Dendritic cell treated with granulocyte-macrophage colony-stimulating factor and Interleukin-4, amounts not matched to agents 40 ng/mL and 50 ng/mL, for 4 days (primary cell): ENCODE measurements at regions not wholly inside any gene's neighbourhood (a gene's known extent, or its start where the extent isn't known, plus 50 kb on each side); places are given as distances from the start of the nearest gene placed in this dataset.
"Not testable (repeated sequence)": the region's sequence is repeated elsewhere in the genome, so short reads cannot be mapped to it uniquely, and the experiment has no call there.

Experiments
- H3K27ac Mint-ChIP-seq: one replicate; pipeline ENCODE4 v1.8.0; 2022; ENCODE audit warnings: mild to moderate bottlenecking, mixed read lengths
- H3K27me3 Mint-ChIP-seq: one replicate; pipeline ENCODE4 v1.8.0; 2022; ENCODE audit warnings: mild to moderate bottlenecking, mixed read lengths
- H3K36me3 Mint-ChIP-seq: one replicate; pipeline ENCODE4 v1.8.0; 2022; ENCODE audit warnings: low read depth, mixed read lengths
- H3K4me1 Mint-ChIP-seq: one replicate; pipeline ENCODE4 v1.8.0; 2022; ENCODE audit warnings: low read depth, mixed read lengths
- H3K4me3 Mint-ChIP-seq: one replicate; pipeline ENCODE4 v1.8.0; 2022; ENCODE audit warnings: mild to moderate bottlenecking, moderate library complexity, mixed read lengths
- H3K9me3 Mint-ChIP-seq: one replicate; pipeline ENCODE4 v1.8.0; 2022; ENCODE audit warnings: mixed read lengths
- intact Hi-C: fragments of 100-400 bp; cut with micrococcal nuclease; formaldehyde crosslinking; loops from one replicate; pipeline ENCODE4 v1.15.0; 2022

DNA sequence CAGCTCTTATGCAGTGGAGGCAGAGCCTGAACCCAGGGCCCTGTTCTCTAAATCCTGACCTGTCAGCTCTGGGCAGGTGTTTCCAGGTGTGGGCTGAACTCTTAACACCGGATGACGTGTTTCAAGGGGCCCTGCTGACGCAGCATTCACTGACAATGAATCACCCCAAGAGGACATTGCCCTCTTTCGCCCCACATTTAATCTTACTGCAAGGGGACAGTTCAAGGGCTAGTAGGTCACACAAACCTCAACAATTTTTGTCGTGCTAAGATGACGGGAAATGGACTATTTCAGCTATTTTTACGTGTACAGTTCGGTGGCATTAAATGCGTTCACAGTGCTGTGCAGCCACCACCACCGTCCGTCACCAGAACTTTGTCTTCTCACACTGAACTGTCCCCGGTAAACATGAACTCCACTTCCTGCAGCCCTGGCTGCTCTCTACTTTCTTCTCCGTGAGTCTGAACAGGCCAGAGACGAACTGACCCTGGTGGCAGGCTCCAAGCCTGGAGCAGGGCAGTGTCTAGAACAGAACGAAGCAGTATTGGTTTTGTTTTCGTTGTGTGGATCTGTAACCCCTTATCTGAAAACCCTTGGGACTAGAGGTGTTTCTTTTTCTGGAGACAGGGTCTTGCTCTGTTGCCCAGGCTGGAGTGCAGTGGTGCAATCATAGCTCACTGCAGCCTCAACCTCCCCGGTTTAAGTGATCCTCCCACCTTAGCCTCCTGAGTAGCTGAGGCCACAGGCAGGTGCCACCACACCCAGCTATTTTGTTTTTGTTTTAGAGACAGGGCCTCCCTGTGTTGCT, 88.4 kb upstream of the CIBAR2 start:
- Mint-ChIP-seq H3K27ac (no peak overlapping the region), H3K4me3 (no peak overlapping the region), H3K4me1 (no peaks in the 10 kb centered on the region), H3K27me3 (peaks cover 5% of the 10 kb centered on the region), H3K9me3 (no peaks in the 10 kb centered on the region), H3K36me3 (no peaks in the 10 kb centered on the region)
- intact Hi-C loops = no loop called here

DNA sequence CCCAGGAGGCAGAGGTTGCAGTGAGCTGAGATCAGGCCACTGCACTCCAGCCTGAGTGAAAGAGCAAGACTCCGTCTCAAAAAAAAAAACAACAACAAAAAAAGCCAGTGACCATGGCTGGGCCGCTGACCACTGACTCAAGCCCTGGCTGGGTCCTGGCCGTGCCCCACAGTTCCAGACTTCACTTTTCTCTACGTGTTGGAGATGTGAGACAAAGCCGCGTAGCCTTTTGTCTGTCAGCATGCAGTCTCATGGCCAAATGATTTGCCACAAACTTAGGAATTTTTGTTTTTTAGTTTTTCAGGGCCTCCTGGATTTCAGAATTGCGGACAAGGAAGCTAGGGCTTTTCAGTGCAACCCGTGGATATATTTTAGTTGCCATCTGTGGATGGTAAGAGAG, 89.3 kb upstream of the CIBAR2 start:
- Mint-ChIP-seq H3K27me3 (peaks cover 12% of the 10 kb centered on the region), H3K27ac (no peak overlapping the region), H3K36me3 (no peaks in the 10 kb centered on the region), H3K4me3 (no peak overlapping the region), H3K4me1 (no peaks in the 10 kb centered on the region), H3K9me3 (no peaks in the 10 kb centered on the region)
- intact Hi-C loops = no loop called here

GRCh38 chr16:85202051-85202601, 89.9 kb upstream of the CIBAR2 start:
- H3K9me3 Mint-ChIP-seq = no peaks in the 10 kb centered on the region
- H3K27ac Mint-ChIP-seq = no peak overlapping the region
- no peak overlapping the region for H3K4me3 Mint-ChIP-seq
- peaks cover 16% of the 10 kb centered on the region for H3K27me3 Mint-ChIP-seq
- H3K4me1 Mint-ChIP-seq = no peaks in the 10 kb centered on the region
- intact Hi-C loops = no loop called here
- H3K36me3 Mint-ChIP-seq = no peaks in the 10 kb centered on the region

DNA sequence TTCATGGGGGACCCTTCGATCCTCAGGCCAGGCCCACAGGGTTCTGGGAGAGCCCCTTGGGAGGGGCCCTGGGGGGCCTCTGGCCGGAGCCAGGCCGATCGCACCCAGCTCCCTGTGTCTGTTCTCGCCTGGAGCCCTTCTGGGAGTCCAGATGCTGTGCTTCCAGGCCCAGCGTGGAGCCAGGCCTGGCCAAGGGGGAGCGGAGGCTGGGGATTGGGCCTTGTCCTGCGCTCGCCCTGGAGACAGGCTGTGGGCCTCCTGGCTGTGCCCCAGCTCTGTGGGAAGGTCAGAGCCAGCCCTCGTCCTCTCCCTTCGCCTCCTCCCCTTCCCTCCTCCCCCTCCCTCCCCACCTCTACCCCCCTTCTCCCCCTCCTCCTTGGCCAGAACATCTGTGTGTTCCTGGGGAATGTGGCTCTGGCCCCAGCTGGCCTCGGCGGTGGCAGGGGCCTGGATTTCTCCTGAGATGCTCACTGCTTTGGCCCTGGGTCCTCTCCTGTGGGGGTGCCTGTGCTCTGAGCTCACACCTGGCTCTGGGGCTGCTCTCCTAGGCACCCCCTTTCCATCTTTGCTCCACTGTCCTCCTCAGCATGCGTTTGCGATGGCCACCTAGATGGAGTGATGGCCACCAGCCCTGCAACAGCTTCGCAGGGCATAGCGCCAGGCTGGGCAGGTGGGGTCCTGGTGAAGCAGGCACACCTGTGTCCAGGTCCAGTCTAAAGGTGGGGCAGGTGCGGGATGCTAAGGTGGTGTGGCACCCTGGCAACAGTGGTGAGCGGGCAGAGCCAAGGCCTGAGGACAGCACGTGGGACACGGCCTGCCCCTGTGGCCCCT, 90.6 kb upstream of the CIBAR2 start:
- no peaks in the 10 kb centered on the region for H3K9me3 Mint-ChIP-seq
- H3K27me3 Mint-ChIP-seq = peaks cover 23% of the 10 kb centered on the region
- H3K4me1 Mint-ChIP-seq = no peaks in the 10 kb centered on the region
- H3K27ac Mint-ChIP-seq = no peak overlapping the region
- no peak overlapping the region for H3K4me3 Mint-ChIP-seq
- intact Hi-C loops = no loop called here
- no peaks in the 10 kb centered on the region for H3K36me3 Mint-ChIP-seq

- H3K27ac Mint-ChIP-seq = no peak overlapping the region
- intact Hi-C loops = no loop called here
- H3K4me1 Mint-ChIP-seq = no peaks in the 10 kb centered on the region
- H3K36me3 Mint-ChIP-seq = no peaks in the 10 kb centered on the region
- no peak overlapping the region for H3K4me3 Mint-ChIP-seq
- H3K27me3 Mint-ChIP-seq = peaks cover 23% of the 10 kb centered on the region
- H3K9me3 Mint-ChIP-seq = peaks cover 5% of the 10 kb centered on the region
Observed at GRCh38 chr16:85203462-85203813, 91.2 kb upstream of the CIBAR2 start.

- Mint-ChIP-seq H3K4me3 (no peak overlapping the region), H3K36me3 (no peaks in the 10 kb centered on the region), H3K27me3 (peaks cover 23% of the 10 kb centered on the region), H3K4me1 (no peaks in the 10 kb centered on the region), H3K9me3 (peaks cover 11% of the 10 kb centered on the region), H3K27ac (no peak overlapping the region)
- intact Hi-C loops = no loop called here
Observed at GRCh38 chr16:85204242-85205010, 92.2 kb upstream of the CIBAR2 start.

DNA sequence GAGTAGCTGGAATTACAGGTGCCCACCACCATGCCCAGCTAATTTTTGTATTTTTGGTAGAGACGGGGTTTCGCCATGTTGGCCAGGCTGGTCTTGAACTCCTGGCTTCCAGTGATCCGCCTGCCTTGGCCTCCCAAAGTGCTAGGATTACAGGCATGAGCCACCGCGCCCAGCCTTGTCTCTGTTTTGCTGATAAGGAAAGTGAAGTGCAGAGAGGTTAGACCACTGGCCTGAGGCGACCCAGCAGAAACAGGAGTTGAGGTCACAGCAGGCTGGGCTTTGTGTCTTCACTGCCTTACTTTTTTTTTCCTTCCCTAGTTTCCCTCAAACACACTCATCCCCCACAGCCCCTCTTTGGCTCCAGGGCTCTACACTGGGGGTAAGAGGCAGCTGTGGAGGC, 93.0 kb upstream of the CIBAR2 start:
- H3K4me1 Mint-ChIP-seq, H3K4me3 Mint-ChIP-seq, H3K36me3 Mint-ChIP-seq, intact Hi-C loops, H3K27ac Mint-ChIP-seq: not testable (repeated sequence)
- Mint-ChIP-seq H3K9me3 (peaks cover 11% of the 10 kb centered on the region), H3K27me3 (peaks cover 25% of the 10 kb centered on the region)

GRCh38 chr16:85205747-85206471, 93.6 kb upstream of the CIBAR2 start:
- Mint-ChIP-seq H3K4me3 (no peak overlapping the region), H3K36me3 (no peaks in the 10 kb centered on the region), H3K4me1 (no peaks in the 10 kb centered on the region), H3K9me3 (peaks cover 11% of the 10 kb centered on the region), H3K27me3 (peaks cover 25% of the 10 kb centered on the region), H3K27ac (no peak overlapping the region)
- intact Hi-C loops = no loop called here

DNA sequence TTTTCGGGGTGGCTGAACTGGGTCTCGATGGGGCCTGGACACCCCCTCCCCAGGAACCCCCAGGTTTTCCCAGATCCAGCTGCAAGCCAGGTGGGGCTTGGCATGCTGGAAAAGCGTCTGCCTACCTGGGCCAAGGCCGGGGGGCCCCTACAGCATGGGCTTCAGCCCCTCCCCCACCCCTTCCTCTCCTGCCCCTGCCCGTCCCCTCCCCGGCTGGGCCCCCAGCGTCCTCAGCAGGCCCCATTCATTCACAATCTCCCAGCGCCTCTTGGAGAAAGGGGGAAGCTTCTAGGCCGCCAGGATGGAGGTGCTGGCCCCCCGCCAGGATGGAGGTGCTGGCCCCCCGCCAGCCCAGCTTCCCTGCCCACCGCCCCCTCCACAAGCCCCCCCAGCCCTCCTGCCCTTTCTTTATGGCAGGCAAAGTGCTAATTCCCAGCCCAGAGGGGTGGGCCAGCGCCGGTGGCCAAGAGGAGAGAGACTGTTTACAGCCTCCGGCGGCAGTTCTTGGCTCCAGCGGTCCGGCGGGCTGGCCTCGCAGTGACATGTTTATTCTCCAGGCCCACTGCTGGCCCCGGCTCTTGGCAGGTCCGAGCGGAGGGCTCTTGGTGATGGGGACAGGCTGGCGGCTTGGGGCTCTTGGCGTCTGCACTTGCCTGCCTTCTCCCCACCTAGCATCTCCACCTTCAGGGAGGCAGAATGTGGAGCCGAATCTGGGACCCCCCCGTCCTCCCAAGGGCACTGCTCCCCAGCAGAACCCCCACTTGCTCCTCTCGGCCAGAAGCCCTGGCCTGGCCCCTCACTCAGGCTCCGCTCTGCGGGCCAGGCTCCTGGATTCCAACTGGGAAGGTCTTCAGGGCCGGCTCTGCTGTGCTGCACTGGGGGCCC, 94.4 kb upstream of the CIBAR2 start:
- Mint-ChIP-seq H3K27me3 (peaks cover 28% of the 10 kb centered on the region), H3K27ac (no peak overlapping the region), H3K36me3 (no peaks in the 10 kb centered on the region), H3K4me3 (no peak overlapping the region), H3K9me3 (peaks cover 11% of the 10 kb centered on the region), H3K4me1 (no peaks in the 10 kb centered on the region)
- intact Hi-C loops = no loop called here

DNA sequence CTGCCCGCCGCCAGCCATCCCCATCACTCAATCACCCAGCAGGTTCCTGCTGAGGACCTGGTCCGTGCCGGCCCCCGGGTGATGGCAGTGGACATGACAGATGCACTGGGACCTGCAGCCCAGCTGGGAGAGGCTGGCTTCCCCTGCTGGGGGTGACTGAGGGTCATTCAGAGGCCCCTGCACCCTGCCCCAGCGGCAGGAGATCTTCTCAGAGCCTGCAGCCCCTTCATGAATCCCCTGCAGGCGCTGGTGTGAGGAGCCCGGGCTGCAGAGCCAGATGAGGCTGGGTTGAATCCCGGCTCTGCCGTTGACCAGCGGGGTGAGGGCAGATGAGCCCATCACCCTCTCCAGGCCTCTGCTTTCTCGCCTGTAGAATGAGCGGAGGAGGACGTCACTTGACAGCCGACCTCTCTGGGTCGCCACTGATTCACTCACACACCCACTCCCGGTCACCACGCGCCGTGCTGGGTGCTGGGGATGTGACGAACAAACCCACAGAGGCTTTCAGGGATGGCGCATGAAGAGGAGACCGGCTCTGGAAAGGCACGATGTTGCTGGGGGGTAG, 95.2 kb upstream of the CIBAR2 start:
- H3K9me3 Mint-ChIP-seq = peaks cover 11% of the 10 kb centered on the region
- no peaks in the 10 kb centered on the region for H3K36me3 Mint-ChIP-seq
- H3K27ac Mint-ChIP-seq = no peak overlapping the region
- peaks cover 28% of the 10 kb centered on the region for H3K27me3 Mint-ChIP-seq
- no peaks in the 10 kb centered on the region for H3K4me1 Mint-ChIP-seq
- intact Hi-C loops = no loop called here
- no peak overlapping the region for H3K4me3 Mint-ChIP-seq

DNA sequence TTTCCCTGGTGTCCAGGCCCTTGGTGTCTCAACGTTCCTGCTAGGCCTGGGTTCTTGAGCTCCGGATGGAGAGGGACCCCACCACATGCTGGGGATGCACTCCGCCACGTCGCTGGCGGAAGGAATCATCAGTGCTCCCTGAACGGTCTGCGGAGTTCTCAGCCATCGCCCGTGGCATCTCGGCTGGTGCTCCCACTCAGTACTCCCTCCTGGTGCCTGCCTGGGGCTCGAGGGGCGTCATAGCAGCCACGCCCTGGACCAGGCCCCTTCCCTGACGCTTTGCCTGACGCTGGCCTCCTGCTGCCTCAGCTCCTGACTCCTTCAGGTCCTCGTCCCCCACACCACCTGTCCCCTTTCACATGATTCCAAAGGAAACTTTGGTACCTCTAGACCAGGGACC, 95.9 kb upstream of the CIBAR2 start:
- Mint-ChIP-seq H3K4me3 (no peak overlapping the region), H3K9me3 (peaks cover 11% of the 10 kb centered on the region), H3K27ac (no peak overlapping the region), H3K36me3 (no peaks in the 10 kb centered on the region), H3K4me1 (no peaks in the 10 kb centered on the region), H3K27me3 (peaks cover 28% of the 10 kb centered on the region)
- intact Hi-C loops = no loop called here

- no peaks in the 10 kb centered on the region for H3K4me1 Mint-ChIP-seq
- H3K27ac Mint-ChIP-seq = no peak overlapping the region
- peaks cover 28% of the 10 kb centered on the region for H3K27me3 Mint-ChIP-seq
- intact Hi-C loops = no loop called here
- peaks cover 11% of the 10 kb centered on the region for H3K9me3 Mint-ChIP-seq
- no peaks in the 10 kb centered on the region for H3K36me3 Mint-ChIP-seq
- no peak overlapping the region for H3K4me3 Mint-ChIP-seq
Observed at GRCh38 chr16:85208643-85209520, 96.6 kb upstream of the CIBAR2 start.
